ENCODE measurements at regions not wholly inside any gene's neighbourhood (a gene's known extent, or its start where the extent isn't known, plus 50 kb on each side); places are given as distances from the start of the nearest gene placed in this dataset.

GRCh38 chr13:83577183-83577582 is 305.1 kb downstream of the SLITRK1 start:
- Histone ChIP-seq H3K9me2 (ENCODE audit: insufficient read depth, low read length) (no peaks in the 10 kb centered on the region), H3F3A (ENCODE audit: insufficient read depth, low read length, poor library complexity, severe bottlenecking) (no peaks in the 10 kb centered on the region), H3K27me3 (ENCODE audit: insufficient read depth, low read depth, low read length) (no peaks in the 10 kb centered on the region), H3K36me3 (ENCODE audit: insufficient read depth, low read length) (no peaks in the 10 kb centered on the region), H2AFZ (ENCODE audit: low read depth, low read length) (no peak overlapping the region), H3K27ac (ENCODE audit: low read length) (no peak overlapping the region), H3K4me2 (ENCODE audit: low read length) (no peak overlapping the region), H4K20me1 (ENCODE audit: insufficient read depth) (no peaks in the 10 kb centered on the region), H3K9me3 (ENCODE audit: low read length) (no peaks in the 10 kb centered on the region), H3K79me2 (replicated peaks; ENCODE audit: insufficient read depth, low read length) (no peaks in the 10 kb centered on the region), H3K4me3 (ENCODE audit: low read length) (no peak overlapping the region), H3K9ac (ENCODE audit: low read length) (no peak overlapping the region)
- no peak for TF ChIP-seq POLR2AphosphoS5 (IDR thresholded peaks at IDR 0.05)
- no peak for TF ChIP-seq EP300 (conservative IDR thresholded peaks at IDR 0.05; ENCODE audit: poor library complexity, severe bottlenecking)
- no peak for TF ChIP-seq CTCF (IDR thresholded peaks at IDR 0.05; ENCODE audit: poor library complexity, severe bottlenecking)
- no peak for TF ChIP-seq SMC3 (conservative IDR thresholded peaks at IDR 0.05; ENCODE audit: poor library complexity)
- TF ChIP-seq MXI1 (conservative IDR thresholded peaks at IDR 0.05; ENCODE audit: poor library complexity, severe bottlenecking) = no peak
- no peak for TF ChIP-seq EZH2 (IDR thresholded peaks at IDR 0.05; ENCODE audit: borderline replicate concordance, insufficient read depth, low read length, poor library complexity, severe bottlenecking)
- TF ChIP-seq TAF1 (IDR thresholded peaks at IDR 0.05; ENCODE audit: low read depth) = no peak
- no peak for TF ChIP-seq REST (IDR thresholded peaks at IDR 0.05; ENCODE audit: borderline replicate concordance)
- no peak for TF ChIP-seq RAD21 (conservative IDR thresholded peaks at IDR 0.05)

- Histone ChIP-seq H3F3A (ENCODE audit: insufficient read depth, low read length, poor library complexity, severe bottlenecking) (no peaks in the 10 kb centered on the region), H3K4me3 (ENCODE audit: low read length) (no peak overlapping the region), H3K36me3 (ENCODE audit: insufficient read depth, low read length) (no peaks in the 10 kb centered on the region), H3K4me2 (ENCODE audit: low read length) (no peak overlapping the region), H3K27me3 (ENCODE audit: insufficient read depth, low read depth, low read length) (no peaks in the 10 kb centered on the region), H3K27ac (ENCODE audit: low read length) (no peak overlapping the region), H3K79me2 (replicated peaks; ENCODE audit: insufficient read depth, low read length) (no peaks in the 10 kb centered on the region), H4K20me1 (ENCODE audit: insufficient read depth) (no peaks in the 10 kb centered on the region), H3K9ac (ENCODE audit: low read length) (no peak overlapping the region), H3K9me3 (ENCODE audit: low read length) (no peaks in the 10 kb centered on the region), H3K9me2 (ENCODE audit: insufficient read depth, low read length) (no peaks in the 10 kb centered on the region), H2AFZ (ENCODE audit: low read depth, low read length) (no peak overlapping the region)
- no peak for TF ChIP-seq EP300 (conservative IDR thresholded peaks at IDR 0.05; ENCODE audit: poor library complexity, severe bottlenecking)
- TF ChIP-seq TAF1 (IDR thresholded peaks at IDR 0.05; ENCODE audit: low read depth) = no peak
- TF ChIP-seq POLR2AphosphoS5 (IDR thresholded peaks at IDR 0.05) = no peak
- TF ChIP-seq SMC3 (conservative IDR thresholded peaks at IDR 0.05; ENCODE audit: poor library complexity) = no peak
- TF ChIP-seq EZH2 (IDR thresholded peaks at IDR 0.05; ENCODE audit: borderline replicate concordance, insufficient read depth, low read length, poor library complexity, severe bottlenecking) = no peak
- no peak for TF ChIP-seq CTCF (IDR thresholded peaks at IDR 0.05; ENCODE audit: poor library complexity, severe bottlenecking)
- TF ChIP-seq MXI1 (conservative IDR thresholded peaks at IDR 0.05; ENCODE audit: poor library complexity, severe bottlenecking) = no peak
- no peak for TF ChIP-seq RAD21 (conservative IDR thresholded peaks at IDR 0.05)
- no peak for TF ChIP-seq REST (IDR thresholded peaks at IDR 0.05; ENCODE audit: borderline replicate concordance)
These were observed 314.3 kb downstream of the SLITRK1 start for GRCh38 chr13:83568019-83568418.
